ENCODE measurements at regions not wholly inside any gene's neighbourhood (a gene's known extent, or its start where the extent isn't known, plus 50 kb on each side); places are given as distances from the start of the nearest gene placed in this dataset.

DNA sequence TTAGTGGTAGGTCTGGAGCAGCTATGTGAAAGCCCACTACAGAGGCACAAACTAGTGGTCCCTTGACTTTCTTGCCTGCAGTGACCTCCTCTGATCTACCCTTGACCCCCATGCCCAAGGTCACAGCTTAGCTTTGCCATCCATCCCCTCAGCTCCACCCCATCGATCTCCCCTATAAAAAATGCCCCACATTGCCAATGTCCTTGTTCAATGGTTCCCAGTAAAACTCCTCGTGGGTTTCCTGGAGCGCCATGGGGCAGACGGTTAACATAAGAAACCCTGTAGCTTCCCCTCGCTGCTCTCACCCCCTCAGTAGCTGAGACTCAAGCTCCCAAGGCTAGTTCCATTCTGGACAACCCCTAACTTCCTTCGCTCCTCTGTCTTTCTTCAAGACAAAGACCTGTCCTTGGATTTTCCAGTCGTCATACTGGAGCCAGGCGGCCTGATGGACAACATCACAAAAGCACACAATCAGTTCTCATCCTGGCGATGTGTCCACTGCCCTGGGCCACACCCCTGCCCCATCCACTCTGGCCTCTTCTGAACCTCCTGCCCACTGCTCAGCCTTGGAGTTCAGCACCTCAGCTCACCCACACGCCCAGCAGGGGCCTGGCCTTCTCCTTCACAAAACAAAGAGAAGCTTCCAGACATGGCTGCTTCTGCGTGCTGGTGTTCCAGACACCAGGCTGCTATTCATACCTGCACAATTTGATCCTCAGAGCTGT is 1429.3 kb downstream of the BRD1 start:
- no peak for DNase-seq (ENCODE audit: low read depth, low spot score)

DNA sequence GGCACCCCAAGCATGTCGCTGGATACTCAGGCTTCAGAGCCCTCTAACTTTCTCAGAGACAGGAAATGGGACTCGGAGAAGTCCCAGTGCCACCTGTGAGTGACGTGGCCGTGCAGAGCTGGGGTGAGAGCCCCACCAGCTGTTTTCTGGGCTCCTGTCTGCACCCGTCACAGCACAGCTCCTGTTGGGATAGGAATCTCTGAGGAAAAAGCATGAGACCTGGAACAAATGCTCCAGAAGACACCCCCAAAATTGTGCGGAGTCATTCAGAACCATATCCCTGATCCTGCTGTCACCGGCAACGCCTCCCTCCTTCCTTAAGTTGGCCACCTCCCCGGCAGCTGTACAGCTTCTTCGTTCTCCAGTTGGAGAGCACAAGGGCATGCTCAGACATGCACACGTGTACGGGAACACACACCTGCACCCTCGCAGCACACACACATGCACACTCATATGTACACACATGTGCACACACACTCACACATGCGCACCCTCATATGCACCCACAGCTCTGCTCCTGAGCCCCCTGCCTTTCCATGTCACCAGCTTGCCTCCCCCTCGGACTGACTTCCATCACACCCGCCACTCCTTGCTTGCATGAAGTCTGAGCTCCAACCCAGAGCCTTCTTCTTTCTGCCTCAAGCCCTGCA is 1430.0 kb downstream of the BRD1 start:
- DNase-seq (ENCODE audit: low read depth, low spot score), result no peak

DNA sequence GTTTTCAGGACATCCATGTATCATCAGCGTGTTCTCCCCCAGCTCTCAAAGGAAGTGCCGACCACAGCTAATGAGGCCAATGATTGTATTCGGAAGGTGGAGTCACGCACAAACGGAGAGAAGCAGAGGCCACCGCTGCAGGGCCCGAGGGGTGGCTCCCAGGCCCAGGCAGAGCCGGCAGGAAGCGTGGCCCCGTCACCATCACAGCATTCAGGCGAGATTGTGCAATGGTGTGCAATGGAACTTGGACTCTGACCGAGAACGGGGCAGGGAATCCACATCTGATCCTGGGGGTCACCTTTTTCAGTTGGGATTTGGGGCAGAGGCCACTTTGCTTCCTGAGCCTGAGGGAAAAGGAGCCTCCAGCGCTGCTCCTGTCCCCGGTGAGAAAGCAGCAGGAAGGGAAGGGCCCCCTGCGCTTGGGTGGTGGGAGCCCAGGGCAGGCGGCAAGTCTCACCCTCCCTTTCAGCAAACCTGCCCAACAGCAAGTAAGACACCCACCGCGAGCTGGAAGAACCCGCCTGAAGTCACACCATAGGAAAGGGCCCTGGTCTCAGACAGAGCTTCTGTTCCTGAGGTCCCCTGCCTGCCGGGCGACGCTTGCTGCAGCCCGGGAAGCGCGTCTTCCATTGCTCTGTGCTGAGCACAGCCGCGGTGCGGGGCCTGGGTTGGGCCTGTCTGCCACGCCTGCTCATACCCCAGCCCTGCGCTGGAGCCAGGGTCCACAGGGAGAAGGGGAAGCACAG is 1430.7 kb downstream of the BRD1 start:
- no peak for DNase-seq (ENCODE audit: low read depth, low spot score)

DNA sequence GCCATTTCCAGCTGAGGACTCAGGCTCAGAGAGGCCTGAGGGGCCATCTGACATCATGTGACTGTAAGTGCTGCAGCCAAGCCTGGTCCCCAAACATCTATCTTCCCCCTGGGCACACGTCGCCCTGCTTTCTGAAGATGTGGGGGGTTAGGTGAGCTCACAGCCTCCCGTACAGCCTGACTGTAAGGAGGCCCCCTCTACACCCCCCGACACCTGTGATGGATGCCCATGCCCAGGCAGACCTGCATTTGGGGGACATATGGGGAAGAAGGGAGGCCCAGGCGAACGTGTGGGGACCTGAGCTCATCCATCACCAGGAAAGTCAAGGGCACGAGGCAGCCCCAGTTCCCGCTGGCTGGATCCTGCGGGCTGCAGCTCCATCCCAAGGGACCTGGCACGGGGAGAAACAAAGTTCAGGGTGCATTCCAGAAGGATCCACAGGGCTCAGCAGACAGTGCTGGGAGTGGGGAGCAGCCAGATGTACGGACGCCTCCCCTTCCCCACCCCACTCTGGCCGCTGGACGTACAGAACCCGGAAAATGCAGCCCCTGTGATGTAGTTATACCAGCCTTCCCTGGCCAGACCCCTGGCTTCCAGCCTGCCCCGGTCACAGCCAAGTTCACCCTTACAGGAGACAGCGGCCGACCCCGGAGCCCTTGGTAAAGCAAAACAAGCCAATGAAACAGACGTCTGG is 1431.4 kb downstream of the BRD1 start:
- no peak for DNase-seq (ENCODE audit: low read depth, low spot score)

DNA sequence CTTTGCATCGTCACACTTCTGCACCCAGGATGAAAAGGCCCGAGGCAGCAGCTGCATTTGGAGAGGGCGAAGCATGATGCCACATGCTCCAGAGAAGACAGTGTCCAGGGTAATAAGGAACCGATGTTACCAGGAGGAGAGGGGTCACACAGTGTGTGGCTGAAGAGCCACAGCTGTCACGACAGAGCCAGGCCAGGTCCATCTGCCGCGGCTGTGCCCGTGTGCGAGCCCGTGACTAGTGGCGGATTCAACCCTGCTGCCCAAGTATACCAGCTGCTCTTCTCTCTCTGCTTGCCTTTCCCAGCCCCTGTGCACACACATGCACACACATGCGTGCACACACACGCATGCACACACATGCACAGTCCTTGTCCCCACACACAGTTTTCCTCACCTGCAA is 1432.5 kb downstream of the BRD1 start:
- no peak for DNase-seq (ENCODE audit: low read depth, low spot score)

DNA sequence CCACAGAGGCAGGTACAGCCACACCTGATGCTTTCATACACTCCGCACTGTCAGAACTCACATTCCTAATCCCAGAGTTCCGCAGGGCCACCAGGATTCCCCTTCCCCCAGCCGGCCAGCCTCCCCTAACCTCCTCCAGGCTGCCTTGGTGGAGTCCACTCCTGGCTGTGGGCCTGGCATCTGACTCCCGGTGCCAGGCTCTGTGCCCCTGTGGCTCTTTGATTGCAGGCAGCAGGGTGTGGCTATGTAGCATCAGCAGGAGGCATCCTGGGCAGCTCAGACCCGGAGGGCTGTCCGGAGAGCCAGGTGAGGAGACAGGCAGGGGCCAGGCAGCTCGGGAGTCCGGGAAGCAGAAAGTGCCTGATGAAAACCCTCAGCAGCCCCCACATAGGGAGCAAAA is 1432.9 kb downstream of the BRD1 start:
- no peak for DNase-seq (ENCODE audit: low read depth, low spot score)

DNA sequence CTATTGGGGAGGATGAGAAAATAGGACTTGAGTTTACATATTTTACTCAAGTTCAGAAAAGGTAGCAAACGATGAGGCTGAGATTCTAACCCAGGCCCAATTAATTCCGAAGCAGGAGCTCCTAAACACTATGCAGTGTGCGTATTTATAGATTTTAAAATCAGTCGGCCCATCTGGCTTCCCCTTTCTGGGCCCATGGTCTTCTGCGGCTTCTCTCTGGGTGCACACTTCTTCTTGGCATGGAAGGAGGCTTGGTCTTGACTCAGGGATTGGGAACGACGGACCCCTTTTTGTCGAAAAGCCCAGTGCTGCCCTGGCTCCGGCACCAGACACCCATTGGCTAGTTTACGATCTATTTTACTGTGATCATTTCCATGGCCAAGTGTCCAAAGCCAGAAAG is 1433.8 kb downstream of the BRD1 start:
- no peak for DNase-seq (ENCODE audit: low read depth, low spot score)

DNA sequence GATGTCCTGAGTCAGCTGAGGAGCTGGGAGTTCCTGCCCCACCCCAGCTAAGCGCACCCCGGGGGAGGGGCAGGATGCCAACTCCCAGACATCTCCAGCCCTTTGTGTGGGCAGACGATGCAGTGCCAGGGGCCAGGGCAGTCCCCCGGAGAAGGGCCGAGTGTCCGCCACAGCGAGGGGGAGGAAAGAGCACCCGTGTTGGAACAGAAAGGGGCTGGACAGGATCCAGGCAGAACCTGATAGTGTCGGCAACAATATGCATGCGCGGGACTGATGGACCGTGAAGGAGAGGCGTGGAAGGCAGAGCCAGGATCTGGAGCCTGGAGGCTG is 1434.7 kb downstream of the BRD1 start:
- no peak for DNase-seq (ENCODE audit: low read depth, low spot score)

DNA sequence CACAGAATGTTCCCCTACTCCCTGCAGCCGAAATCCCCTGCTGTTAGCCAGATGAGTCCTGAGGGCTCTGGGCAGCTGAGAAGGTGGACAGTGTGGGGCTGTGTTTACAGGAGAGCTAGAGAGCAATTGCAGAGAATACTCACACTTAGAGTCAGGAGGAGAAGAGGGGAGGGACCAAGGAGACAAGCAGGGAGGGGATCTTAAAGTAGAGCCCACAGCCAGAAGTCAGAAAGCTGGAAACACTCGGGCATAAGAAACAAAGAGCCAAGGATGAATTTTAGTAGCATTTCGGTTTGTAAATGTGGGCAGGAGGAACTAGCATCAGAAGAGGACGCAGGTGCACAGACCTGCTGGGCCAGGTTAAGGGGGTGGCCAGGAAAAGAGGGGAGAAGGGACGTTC is 1435.9 kb downstream of the BRD1 start:
- no peak for DNase-seq (ENCODE audit: low read depth, low spot score)

DNA sequence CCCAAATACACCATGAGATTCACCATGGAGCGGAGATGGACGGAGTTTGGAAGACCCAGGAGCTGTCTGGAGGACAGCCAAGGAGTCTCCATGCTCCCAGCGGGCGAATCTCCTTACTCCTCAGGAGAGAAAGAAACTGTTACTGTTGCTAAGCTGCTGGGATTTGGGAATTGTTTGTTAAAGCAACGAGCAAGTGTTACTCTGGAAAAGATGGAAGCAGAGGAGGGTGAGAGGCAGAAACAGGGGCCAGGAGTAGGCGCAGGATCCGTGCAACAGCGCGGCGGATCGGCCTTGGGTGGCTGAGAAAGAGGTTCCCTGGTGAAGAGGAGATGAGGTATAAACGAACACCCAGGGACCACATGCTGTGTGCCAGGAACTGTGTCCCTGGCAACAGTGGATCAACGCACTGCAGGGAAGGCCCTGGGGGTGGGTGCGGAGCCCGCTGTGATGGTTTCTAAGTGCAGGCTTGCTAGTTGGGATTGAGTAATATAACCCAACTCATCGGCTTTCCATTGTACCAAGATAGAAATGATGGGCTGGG is 1436.4 kb downstream of the BRD1 start:
- no peak for DNase-seq (ENCODE audit: low read depth, low spot score)

DNA sequence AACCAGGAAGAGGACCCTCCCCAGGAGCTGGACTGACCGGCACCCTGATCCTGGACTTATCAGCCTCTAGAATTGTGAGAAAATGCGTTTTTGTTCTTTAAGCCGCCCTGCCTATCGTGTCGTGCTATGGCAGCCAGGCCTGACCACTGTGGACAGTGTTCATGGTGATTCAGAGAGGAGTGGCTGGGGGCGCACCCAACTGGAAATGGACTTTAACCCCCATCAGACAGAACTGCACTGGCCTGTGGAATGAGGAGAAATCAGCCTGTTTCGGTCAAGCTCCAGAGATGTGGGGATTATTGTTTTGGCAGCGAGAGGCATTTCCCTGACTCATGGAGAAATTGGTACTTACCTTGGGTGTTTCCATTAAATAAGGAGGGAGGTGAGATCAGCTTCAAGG is 1437.8 kb downstream of the BRD1 start:
- no peak for DNase-seq (ENCODE audit: low read depth, low spot score)

DNA sequence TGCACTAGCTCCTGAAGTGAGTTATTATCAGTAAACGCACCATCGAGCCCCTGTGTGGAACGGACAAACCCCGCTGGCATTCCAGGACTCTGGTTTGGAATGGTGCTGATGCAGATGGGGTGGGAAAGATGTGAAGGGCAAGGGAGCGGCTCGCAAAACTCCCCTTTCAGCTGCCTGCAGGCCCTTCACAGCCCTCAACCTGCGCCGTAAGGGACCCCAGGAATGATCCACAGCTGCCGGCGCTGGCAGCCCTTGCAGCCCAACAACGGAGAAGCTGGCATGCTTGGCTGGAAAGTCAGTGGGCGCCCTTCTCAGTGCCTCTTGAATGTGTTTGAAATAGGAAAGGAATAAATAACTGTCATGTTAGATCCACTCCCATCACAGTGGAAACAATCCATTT is 1445.5 kb downstream of the BRD1 start:
- no peak for DNase-seq (ENCODE audit: low read depth, low spot score)

DNA sequence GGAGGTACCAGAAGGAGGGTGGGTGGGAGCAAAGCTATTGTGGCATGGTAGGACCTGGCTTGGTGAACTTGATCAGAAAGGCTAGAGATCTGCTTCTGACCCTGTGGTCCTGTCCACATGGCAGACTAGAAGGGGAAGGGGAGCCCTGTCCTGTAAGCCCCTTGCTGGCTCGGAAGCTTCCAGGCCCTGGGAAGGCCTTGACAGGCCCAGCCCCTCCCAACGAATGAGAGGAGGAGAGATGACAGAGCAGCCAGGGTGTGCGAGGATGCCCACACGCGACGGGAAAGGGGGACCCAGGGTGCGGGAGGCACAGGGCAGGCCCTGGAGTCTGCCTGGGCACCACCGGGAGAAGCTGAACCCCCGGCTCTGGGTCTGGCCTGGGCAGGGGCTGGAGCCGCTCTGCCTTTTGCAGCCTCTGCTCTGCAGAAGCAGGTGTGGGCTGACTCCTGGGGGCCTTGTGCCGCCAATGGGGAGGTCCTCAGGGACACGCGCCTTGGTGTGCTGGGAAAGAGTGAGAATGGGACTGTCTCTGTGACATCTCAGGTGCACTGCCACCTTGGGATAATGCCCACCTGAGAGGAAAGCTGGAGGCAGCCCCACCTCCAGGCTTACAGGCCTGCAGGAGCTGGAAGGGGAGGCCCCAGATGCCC is 1447.5 kb downstream of the BRD1 start:
- DNase-seq (ENCODE audit: low read depth, low spot score), result no peak

DNA sequence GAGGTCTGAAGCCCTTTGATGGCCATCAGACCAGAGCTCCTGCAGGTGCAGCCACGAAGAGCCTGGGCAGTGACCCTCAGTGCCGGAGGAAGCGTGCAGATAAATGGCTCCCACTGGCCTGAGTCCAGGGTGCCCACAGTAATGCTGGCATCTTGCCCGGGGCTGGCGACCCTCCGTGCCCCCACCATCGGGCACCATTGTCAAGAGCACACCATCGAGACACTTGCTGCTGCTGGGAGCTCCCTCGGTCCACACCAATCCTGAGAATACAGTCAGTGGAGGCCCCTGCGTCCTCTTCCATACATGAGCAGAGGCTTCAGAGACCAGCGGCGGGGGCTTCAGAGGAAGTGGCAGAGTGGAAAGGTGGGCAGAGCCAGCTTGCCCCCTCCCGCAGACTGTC is 1448.3 kb downstream of the BRD1 start:
- DNase-seq (ENCODE audit: low read depth, low spot score), result no peak

DNA sequence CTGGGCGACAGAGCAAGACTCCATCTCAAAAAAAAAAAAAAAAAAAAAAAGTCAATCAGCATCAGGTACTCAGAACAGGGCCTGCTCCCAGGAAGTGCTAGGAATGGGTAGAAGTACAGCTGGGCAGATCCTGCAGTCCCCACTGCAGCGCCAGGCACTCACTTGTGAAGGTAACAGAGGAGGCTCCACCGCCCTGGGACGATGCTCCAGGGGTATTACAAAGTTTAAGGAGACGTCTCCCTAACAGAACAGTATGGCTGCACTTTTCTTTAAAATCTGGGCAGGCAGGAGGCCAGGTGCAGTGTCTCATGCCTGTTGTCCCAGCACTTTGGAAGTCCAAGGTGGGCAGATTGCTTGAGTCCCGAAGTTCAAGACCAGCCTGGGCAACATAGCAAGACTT is 1449.0 kb downstream of the BRD1 start:
- DNase-seq (ENCODE audit: low read depth, low spot score), result no peak

DNA sequence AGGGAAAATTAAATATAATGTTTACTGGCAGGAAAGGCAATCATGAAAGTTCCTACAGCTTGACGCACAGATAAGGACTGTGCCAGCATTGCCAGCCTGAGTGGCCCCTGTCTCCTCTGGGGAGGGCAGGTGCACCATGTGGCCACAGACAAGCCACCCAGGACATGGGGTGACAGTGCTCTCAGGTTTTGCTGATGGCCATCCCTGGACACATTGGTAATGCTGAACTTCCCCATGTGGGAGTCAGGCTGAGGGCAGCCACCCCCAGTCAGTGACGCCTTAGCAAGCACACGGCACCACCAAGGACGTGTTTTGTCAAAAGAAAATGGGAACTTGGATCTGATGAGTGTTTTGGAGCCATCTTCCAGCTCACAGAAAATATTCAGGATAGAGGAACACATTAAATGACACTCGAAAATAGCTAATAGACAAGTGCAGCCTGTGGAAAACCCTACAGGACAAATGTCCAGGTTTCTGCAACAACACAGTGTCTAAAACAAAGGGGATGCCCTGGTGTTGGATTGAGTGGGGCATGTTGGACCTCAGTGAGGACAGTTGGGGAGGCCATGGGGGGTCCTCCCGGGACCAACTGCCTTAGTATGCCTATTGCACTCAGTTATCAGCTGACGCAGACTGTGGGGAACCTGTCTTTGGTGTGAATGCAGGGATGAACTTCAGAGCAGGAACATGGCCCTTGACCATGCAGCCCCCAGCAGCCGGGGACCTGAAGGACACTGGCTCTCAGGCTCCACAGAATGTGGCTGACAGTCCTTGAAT is 1450.5 kb downstream of the BRD1 start:
- DNase-seq (ENCODE audit: low read depth, low spot score), result no peak

DNA sequence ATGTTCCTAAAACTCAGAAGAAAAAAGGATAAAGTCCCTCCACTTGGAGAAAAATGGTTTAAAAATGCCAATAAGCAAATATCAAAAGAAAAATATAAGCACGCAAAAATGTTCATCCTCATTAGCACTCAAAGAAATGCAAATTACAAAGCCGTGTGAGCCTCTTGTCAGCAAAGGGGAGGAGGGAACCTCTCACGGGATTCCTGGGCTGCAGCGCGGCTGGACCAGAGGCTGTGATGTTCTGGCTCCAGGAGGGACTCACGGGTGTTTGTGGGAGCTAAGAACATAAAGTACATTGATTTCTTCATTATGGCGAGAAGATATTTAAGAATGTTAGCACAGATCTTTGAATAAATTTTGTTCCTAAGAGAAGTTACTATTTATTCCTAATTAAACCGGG is 1451.2 kb downstream of the BRD1 start:
- no peak for DNase-seq (ENCODE audit: low read depth, low spot score)

DNA sequence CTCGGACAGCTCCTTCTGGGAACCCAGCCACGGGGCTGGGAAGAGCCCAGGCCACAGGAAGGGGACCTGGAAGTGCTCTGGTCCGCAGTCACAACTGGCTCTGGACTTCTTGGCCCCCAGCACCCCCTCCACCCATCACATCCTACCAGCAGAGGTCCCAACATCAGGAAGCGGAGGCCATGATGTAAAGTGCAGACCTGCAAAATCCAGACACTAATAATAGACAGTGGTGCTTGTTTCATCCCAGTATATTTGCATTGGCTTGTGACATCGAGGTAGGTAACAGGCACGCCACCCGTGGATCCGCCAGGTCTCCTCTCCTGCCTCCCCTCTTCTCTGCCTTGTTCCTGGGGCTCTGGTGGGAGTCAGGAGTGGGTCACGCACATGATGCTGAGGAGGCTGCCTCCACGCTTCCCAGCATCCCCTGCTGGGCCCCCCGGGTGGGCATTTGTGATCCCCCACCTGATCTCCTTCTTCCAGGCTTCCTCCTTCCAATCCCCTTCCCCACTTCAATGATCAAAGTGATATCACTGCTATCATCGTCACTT is 1454.0 kb downstream of the BRD1 start:
- no peak for DNase-seq (ENCODE audit: low read depth, low spot score)

DNA sequence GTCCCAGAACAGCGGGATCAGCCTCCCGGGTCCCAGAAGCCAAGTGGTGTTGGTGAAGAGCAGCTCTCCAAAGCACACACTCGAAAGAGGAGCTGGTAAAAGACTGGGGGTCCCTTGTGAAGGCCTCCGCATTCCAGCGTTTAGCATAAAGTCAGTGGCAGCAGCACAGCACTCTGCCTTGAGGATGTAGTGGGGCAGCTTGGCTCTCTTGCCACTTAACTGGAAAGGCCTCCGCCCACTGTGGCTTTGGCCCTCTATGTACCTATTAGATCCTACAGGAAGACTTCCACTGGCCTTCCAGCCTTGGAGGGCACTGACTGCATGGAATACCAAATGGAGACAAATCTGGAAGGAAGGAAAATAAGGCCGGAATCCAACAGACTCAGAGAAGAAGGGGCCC is 1455.3 kb downstream of the BRD1 start:
- DNase-seq (ENCODE audit: low read depth, low spot score), result no peak

DNA sequence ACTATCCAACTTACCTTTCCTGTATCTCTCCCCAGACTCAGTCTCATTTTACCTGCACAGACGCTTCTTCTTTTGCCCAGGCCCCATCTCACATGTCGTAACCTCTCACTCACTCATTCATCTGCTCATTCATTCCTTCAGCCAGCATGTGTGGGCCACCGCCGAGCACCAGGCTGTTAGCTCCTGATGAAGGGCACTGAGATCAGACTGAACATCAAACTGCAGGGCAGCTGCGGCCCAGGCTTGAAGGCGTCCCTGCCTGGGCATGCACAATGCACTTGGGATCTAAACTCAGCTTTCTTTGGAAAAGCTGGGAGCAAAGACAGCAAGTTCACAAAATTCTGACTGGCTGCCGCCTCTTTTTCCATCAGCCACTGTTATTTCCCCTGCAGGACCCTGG is 1456.3 kb downstream of the BRD1 start:
- DNase-seq (ENCODE audit: low read depth, low spot score), result no peak
